ENCODE measurements at regions not wholly inside any gene's neighbourhood (a gene's known extent, or its start where the extent isn't known, plus 50 kb on each side); places are given as distances from the start of the nearest gene placed in this dataset.

- no peak for DNase-seq (ENCODE audit: low read depth in 1 of 2, low spot score in 1 of 2)
Measured at GRCh38 chr1:29746076-29746665, 509.8 kb downstream of the PTPRU start.

GRCh38 chr1:29744684-29745490, 508.6 kb downstream of the PTPRU start:
- no peak for DNase-seq (ENCODE audit: low read depth in 1 of 2, low spot score in 1 of 2)

GRCh38 chr1:29743931-29744330, 507.6 kb downstream of the PTPRU start:
- DNase-seq (ENCODE audit: low read depth in 1 of 2, low spot score in 1 of 2) = no peak

GRCh38 chr1:29743264-29743663, 506.9 kb downstream of the PTPRU start:
- no peak for DNase-seq (ENCODE audit: low read depth in 1 of 2, low spot score in 1 of 2)

- no peak for DNase-seq (ENCODE audit: low read depth in 1 of 2, low spot score in 1 of 2)
Measured at GRCh38 chr1:29739176-29739575, 502.9 kb downstream of the PTPRU start.

GRCh38 chr1:29736582-29737188, 500.4 kb downstream of the PTPRU start:
- no peak for DNase-seq (ENCODE audit: low read depth in 1 of 2, low spot score in 1 of 2)

- no peak for DNase-seq (ENCODE audit: low read depth in 1 of 2, low spot score in 1 of 2)
Measured at GRCh38 chr1:29732453-29732852, 496.1 kb downstream of the PTPRU start.

GRCh38 chr1:29730623-29731022, 494.3 kb downstream of the PTPRU start:
- DNase-seq (ENCODE audit: low read depth in 1 of 2, low spot score in 1 of 2) = no peak

GRCh38 chr1:29729281-29729680, 493.0 kb downstream of the PTPRU start:
- no peak for DNase-seq (ENCODE audit: low read depth in 1 of 2, low spot score in 1 of 2)

GRCh38 chr1:29728703-29729102, 492.4 kb downstream of the PTPRU start:
- DNase-seq (ENCODE audit: low read depth in 1 of 2, low spot score in 1 of 2) = no peak

GRCh38 chr1:29725262-29725661, 488.9 kb downstream of the PTPRU start:
- DNase-seq (ENCODE audit: low read depth in 1 of 2, low spot score in 1 of 2) = no peak

- no peak for DNase-seq (ENCODE audit: low read depth in 1 of 2, low spot score in 1 of 2)
Measured at GRCh38 chr1:29722598-29722997, 486.3 kb downstream of the PTPRU start.

- DNase-seq (ENCODE audit: low read depth in 1 of 2, low spot score in 1 of 2) = no peak
Measured at GRCh38 chr1:29719253-29719652, 482.9 kb downstream of the PTPRU start.

GRCh38 chr1:29718791-29719190, 482.5 kb downstream of the PTPRU start:
- DNase-seq (ENCODE audit: low read depth in 1 of 2, low spot score in 1 of 2) = no peak

- no peak for DNase-seq (ENCODE audit: low read depth in 1 of 2, low spot score in 1 of 2)
Measured at GRCh38 chr1:29716306-29716705, 480.0 kb downstream of the PTPRU start.

GRCh38 chr1:29713857-29714256, 477.5 kb downstream of the PTPRU start:
- DNase-seq (ENCODE audit: low read depth in 1 of 2, low spot score in 1 of 2) = no peak

GRCh38 chr1:29712801-29713200, 476.5 kb downstream of the PTPRU start:
- no peak for DNase-seq (ENCODE audit: low read depth in 1 of 2, low spot score in 1 of 2)

- DNase-seq (ENCODE audit: low read depth in 1 of 2, low spot score in 1 of 2) = no peak
Measured at GRCh38 chr1:29712284-29712651, 475.9 kb downstream of the PTPRU start.

GRCh38 chr1:29711582-29712283, 475.4 kb downstream of the PTPRU start:
- DNase-seq (ENCODE audit: low read depth in 1 of 2, low spot score in 1 of 2) = no peak

GRCh38 chr1:29709704-29710280, 473.5 kb downstream of the PTPRU start:
- no peak for DNase-seq (ENCODE audit: low read depth in 1 of 2, low spot score in 1 of 2)

Data from stimulated activated CD4-positive, alpha-beta T cell treated with anti-CD3 and anti-CD28 coated beads, Interleukin-15, amount 100 ng/mL, for 1 hour (primary cell).